ENCODE measurements at regions not wholly inside any gene's neighbourhood (a gene's known extent, or its start where the extent isn't known, plus 50 kb on each side); places are given as distances from the start of the nearest gene placed in this dataset.

DNA sequence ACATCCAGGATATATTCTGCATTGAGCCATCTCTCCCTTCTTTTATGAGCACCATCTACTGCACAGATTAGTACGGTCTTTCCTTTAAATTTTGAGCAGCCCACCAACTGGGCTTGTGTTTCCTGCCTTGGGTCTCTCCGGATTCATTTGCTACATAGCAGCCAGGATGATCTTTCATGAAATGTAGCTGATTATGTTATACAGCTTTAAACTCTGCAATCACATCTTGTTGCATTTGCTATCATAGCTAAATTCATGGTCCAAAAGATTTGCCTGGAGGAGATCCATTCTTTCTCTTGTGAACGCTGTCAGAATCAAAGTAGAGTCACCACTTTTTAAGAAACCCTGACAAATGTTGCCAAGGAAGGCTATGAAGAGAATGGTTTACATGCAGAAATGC lies 215.1 kb upstream of the LRRTM4 start:
- TF ChIP-seq FOXK1 (CRISPR knock-in tag; IDR thresholded peaks at IDR 0.05; ENCODE audit: borderline replicate concordance, low read depth) (no peak), FOXM1 (CRISPR knock-in tag; IDR thresholded peaks at IDR 0.05) (no peak), NRL (CRISPR knock-in tag; IDR thresholded peaks at IDR 0.05; ENCODE audit: borderline replicate concordance) (no peak), CEBPB (IDR thresholded peaks at IDR 0.05; ENCODE audit: borderline replicate concordance, low read depth, low read length) (no peak), ZBTB38 (CRISPR knock-in tag; IDR thresholded peaks at IDR 0.05) (no peak), HDAC6 (IDR thresholded peaks at IDR 0.05; ENCODE audit: low read depth, low read length) (no peak), ZNF616 (CRISPR knock-in tag; IDR thresholded peaks at IDR 0.05; ENCODE audit: low read depth) (no peak), ZNF367 (CRISPR knock-in tag; IDR thresholded peaks at IDR 0.05; ENCODE audit: borderline replicate concordance) (no peak), ZKSCAN8 (CRISPR knock-in tag; IDR thresholded peaks at IDR 0.05; ENCODE audit: borderline replicate concordance) (no peak)
- TF ChIP-seq, protein P1, sequence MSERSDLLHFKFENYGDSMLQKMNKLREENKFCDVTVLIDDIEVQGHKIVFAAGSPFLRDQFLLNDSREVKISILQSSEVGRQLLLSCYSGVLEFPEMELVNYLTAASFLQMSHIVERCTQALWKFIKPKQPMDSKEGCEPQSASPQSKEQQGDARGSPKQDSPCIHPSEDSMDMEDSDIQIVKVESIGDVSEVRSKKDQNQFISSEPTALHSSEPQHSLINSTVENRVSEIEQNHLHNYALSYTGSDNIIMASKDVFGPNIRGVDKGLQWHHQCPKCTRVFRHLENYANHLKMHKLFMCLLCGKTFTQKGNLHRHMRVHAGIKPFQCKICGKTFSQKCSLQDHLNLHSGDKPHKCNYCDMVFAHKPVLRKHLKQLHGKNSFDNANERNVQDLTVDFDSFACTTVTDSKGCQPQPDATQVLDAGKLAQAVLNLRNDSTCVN (CRISPR knock-in tag; IDR thresholded peaks at IDR 0.05; ENCODE audit: borderline replicate concordance) = no peak
- TF ChIP-seq, protein P2, sequence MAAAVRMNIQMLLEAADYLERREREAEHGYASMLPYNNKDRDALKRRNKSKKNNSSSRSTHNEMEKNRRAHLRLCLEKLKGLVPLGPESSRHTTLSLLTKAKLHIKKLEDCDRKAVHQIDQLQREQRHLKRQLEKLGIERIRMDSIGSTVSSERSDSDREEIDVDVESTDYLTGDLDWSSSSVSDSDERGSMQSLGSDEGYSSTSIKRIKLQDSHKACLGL (CRISPR knock-in tag; IDR thresholded peaks at IDR 0.05) = no peak
- TF ChIP-seq, protein P3, sequence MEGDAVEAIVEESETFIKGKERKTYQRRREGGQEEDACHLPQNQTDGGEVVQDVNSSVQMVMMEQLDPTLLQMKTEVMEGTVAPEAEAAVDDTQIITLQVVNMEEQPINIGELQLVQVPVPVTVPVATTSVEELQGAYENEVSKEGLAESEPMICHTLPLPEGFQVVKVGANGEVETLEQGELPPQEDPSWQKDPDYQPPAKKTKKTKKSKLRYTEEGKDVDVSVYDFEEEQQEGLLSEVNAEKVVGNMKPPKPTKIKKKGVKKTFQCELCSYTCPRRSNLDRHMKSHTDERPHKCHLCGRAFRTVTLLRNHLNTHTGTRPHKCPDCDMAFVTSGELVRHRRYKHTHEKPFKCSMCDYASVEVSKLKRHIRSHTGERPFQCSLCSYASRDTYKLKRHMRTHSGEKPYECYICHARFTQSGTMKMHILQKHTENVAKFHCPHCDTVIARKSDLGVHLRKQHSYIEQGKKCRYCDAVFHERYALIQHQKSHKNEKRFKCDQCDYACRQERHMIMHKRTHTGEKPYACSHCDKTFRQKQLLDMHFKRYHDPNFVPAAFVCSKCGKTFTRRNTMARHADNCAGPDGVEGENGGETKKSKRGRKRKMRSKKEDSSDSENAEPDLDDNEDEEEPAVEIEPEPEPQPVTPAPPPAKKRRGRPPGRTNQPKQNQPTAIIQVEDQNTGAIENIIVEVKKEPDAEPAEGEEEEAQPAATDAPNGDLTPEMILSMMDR (CRISPR knock-in tag; IDR thresholded peaks at IDR 0.05) = no peak
- TF ChIP-seq, protein P4, sequence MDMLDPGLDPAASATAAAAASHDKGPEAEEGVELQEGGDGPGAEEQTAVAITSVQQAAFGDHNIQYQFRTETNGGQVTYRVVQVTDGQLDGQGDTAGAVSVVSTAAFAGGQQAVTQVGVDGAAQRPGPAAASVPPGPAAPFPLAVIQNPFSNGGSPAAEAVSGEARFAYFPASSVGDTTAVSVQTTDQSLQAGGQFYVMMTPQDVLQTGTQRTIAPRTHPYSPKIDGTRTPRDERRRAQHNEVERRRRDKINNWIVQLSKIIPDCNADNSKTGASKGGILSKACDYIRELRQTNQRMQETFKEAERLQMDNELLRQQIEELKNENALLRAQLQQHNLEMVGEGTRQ (IDR thresholded peaks at IDR 0.05; ENCODE audit: low read depth, low read length) = no peak
- TF ChIP-seq, protein P4 (CRISPR knock-in tag; IDR thresholded peaks at IDR 0.05; ENCODE audit: borderline replicate concordance) = no peak
- TF ChIP-seq, protein P5, sequence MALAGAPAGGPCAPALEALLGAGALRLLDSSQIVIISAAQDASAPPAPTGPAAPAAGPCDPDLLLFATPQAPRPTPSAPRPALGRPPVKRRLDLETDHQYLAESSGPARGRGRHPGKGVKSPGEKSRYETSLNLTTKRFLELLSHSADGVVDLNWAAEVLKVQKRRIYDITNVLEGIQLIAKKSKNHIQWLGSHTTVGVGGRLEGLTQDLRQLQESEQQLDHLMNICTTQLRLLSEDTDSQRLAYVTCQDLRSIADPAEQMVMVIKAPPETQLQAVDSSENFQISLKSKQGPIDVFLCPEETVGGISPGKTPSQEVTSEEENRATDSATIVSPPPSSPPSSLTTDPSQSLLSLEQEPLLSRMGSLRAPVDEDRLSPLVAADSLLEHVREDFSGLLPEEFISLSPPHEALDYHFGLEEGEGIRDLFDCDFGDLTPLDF (CRISPR knock-in tag; IDR thresholded peaks at IDR 0.05) = no peak

Measured in HepG2 (cell line).